Cortex of kidney (tissue), 1 donor: ENCODE measurements at regions not wholly inside any gene's neighbourhood (a gene's known extent, or its start where the extent isn't known, plus 50 kb on each side); places are given as distances from the start of the nearest gene placed in this dataset.

Experiments
- DNase-seq: peaks from one replicate; lab custom pipeline; 2025; lab: John Stamatoyannopoulos, UW

GRCh38 chr2:176388861-176389260, 119.6 kb downstream of the MTX2 start:
- DNase-seq: no peak

GRCh38 chr2:176390276-176391147, 121.3 kb downstream of the MTX2 start:
- no peak for DNase-seq

- no peak for DNase-seq
Measured at GRCh38 chr2:176391148-176391419, 121.8 kb downstream of the MTX2 start.

- no peak for DNase-seq
Measured at GRCh38 chr2:176392249-176392648, 123.0 kb downstream of the MTX2 start.

GRCh38 chr2:176392744-176393414, 123.6 kb downstream of the MTX2 start:
- DNase-seq: no peak

- DNase-seq: no peak
Measured at GRCh38 chr2:176395273-176395854, 126.1 kb downstream of the MTX2 start.

- DNase-seq: no peak
Measured at GRCh38 chr2:176398243-176399073, 129.2 kb downstream of the MTX2 start.

GRCh38 chr2:176399074-176399598, 129.9 kb downstream of the MTX2 start:
- no peak for DNase-seq

- no peak for DNase-seq
Measured at GRCh38 chr2:176405477-176405876, 136.2 kb downstream of the MTX2 start.

GRCh38 chr2:176407706-176408105, 138.5 kb downstream of the MTX2 start:
- no peak for DNase-seq

GRCh38 chr2:176409671-176410070, 140.4 kb downstream of the MTX2 start:
- DNase-seq: no peak

GRCh38 chr2:176412136-176412535, 142.9 kb downstream of the MTX2 start:
- no peak for DNase-seq

- no peak for DNase-seq
Measured at GRCh38 chr2:176413786-176414185, 144.5 kb downstream of the MTX2 start.

- DNase-seq: no peak
Measured at GRCh38 chr2:176414641-176415040, 145.4 kb downstream of the MTX2 start.

- no peak for DNase-seq
Measured at GRCh38 chr2:176415174-176415895, 146.1 kb downstream of the MTX2 start.

GRCh38 chr2:176415937-176416499, 146.8 kb downstream of the MTX2 start:
- no peak for DNase-seq

GRCh38 chr2:176418768-176419167, 149.5 kb downstream of the MTX2 start:
- DNase-seq: no peak

- no peak for DNase-seq
Measured at GRCh38 chr2:176419591-176420071, 150.4 kb downstream of the MTX2 start.

- DNase-seq: no peak
Measured at GRCh38 chr2:176421297-176422050, 152.2 kb downstream of the MTX2 start.

GRCh38 chr2:176423819-176424218, 154.6 kb downstream of the MTX2 start:
- no peak for DNase-seq
